ENCODE measurements at regions not wholly inside any gene's neighbourhood (a gene's known extent, or its start where the extent isn't known, plus 50 kb on each side); places are given as distances from the start of the nearest gene placed in this dataset.

DNA sequence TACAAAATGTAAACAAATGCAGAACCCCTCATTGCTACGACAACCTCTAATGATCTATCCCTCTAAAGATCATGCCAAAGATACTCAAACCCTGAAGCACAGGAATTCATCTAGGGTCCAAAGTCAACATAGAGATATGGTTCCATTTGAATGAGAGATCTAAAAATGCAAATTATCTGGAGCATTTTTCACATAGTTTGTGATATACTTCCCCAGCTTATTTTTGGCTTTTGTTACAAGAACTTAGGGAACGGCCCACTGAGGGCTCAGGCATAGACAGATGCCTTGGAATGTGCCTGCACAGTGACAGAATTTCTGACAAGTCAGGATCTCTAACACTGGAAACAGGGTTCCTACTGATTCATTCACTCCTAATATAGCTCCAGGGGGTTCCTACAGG, 258.9 kb upstream of the THBS1 start:
- POLR2A ChIA-PET: no interaction called here
- peaks cover 16% of the 10 kb centered on the region for H3K36me3 Mint-ChIP-seq
- CTCF ChIA-PET: no interaction called here
- ATAC-seq: no peak
- H3K4me1 Mint-ChIP-seq: no peaks in the 10 kb centered on the region
- H3K9me3 Mint-ChIP-seq: peaks cover 18% of the 10 kb centered on the region
- DNase-seq (ENCODE audit: low spot score): no peak
- H3K4me3 Mint-ChIP-seq: no peak overlapping the region
- no peak overlapping the region for H3K27ac Mint-ChIP-seq
- TF ChIP-seq ELF4 (CRISPR knock-in tag; IDR thresholded peaks at IDR 0.05; ENCODE audit: low read depth) (no peak), ZNF317 (CRISPR knock-in tag; IDR thresholded peaks at IDR 0.05; ENCODE audit: borderline replicate concordance, low read depth) (no peak), NR2C2 (CRISPR knock-in tag; IDR thresholded peaks at IDR 0.05) (no peak), GRHL2 (CRISPR knock-in tag; IDR thresholded peaks at IDR 0.05; ENCODE audit: insufficient replicate concordance, severe bottlenecking) (no peak), OVOL2 (CRISPR knock-in tag; IDR thresholded peaks at IDR 0.05; ENCODE audit: borderline replicate concordance) (no peak), FOXP1 (CRISPR knock-in tag; IDR thresholded peaks at IDR 0.05; ENCODE audit: borderline replicate concordance) (no peak), NFATC4 (CRISPR knock-in tag; IDR thresholded peaks at IDR 0.05) (no peak), JUN (CRISPR knock-in tag; IDR thresholded peaks at IDR 0.05) (no peak), FOXJ3 (CRISPR knock-in tag; IDR thresholded peaks at IDR 0.05; ENCODE audit: borderline replicate concordance) (no peak), HMGA2 (CRISPR knock-in tag; IDR thresholded peaks at IDR 0.05) (no peak), ZNF138 (CRISPR knock-in tag; conservative IDR thresholded peaks at IDR 0.05) (no peak), TEAD4 (CRISPR knock-in tag; IDR thresholded peaks at IDR 0.05) (no peak), ZNF263 (CRISPR knock-in tag; IDR thresholded peaks at IDR 0.05; ENCODE audit: low read depth) (no peak)
- TF ChIP-seq, protein P1, sequence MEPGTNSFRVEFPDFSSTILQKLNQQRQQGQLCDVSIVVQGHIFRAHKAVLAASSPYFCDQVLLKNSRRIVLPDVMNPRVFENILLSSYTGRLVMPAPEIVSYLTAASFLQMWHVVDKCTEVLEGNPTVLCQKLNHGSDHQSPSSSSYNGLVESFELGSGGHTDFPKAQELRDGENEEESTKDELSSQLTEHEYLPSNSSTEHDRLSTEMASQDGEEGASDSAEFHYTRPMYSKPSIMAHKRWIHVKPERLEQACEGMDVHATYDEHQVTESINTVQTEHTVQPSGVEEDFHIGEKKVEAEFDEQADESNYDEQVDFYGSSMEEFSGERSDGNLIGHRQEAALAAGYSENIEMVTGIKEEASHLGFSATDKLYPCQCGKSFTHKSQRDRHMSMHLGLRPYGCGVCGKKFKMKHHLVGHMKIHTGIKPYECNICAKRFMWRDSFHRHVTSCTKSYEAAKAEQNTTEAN (CRISPR knock-in tag; IDR thresholded peaks at IDR 0.05): no peak
- TF ChIP-seq, protein P2, sequence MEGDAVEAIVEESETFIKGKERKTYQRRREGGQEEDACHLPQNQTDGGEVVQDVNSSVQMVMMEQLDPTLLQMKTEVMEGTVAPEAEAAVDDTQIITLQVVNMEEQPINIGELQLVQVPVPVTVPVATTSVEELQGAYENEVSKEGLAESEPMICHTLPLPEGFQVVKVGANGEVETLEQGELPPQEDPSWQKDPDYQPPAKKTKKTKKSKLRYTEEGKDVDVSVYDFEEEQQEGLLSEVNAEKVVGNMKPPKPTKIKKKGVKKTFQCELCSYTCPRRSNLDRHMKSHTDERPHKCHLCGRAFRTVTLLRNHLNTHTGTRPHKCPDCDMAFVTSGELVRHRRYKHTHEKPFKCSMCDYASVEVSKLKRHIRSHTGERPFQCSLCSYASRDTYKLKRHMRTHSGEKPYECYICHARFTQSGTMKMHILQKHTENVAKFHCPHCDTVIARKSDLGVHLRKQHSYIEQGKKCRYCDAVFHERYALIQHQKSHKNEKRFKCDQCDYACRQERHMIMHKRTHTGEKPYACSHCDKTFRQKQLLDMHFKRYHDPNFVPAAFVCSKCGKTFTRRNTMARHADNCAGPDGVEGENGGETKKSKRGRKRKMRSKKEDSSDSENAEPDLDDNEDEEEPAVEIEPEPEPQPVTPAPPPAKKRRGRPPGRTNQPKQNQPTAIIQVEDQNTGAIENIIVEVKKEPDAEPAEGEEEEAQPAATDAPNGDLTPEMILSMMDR (IDR thresholded peaks at IDR 0.05): no peak
- TF ChIP-seq, protein P3, sequence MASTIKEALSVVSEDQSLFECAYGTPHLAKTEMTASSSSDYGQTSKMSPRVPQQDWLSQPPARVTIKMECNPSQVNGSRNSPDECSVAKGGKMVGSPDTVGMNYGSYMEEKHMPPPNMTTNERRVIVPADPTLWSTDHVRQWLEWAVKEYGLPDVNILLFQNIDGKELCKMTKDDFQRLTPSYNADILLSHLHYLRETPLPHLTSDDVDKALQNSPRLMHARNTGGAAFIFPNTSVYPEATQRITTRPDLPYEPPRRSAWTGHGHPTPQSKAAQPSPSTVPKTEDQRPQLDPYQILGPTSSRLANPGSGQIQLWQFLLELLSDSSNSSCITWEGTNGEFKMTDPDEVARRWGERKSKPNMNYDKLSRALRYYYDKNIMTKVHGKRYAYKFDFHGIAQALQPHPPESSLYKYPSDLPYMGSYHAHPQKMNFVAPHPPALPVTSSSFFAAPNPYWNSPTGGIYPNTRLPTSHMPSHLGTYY (CRISPR knock-in tag; IDR thresholded peaks at IDR 0.05): no peak
- TF ChIP-seq, protein P4, sequence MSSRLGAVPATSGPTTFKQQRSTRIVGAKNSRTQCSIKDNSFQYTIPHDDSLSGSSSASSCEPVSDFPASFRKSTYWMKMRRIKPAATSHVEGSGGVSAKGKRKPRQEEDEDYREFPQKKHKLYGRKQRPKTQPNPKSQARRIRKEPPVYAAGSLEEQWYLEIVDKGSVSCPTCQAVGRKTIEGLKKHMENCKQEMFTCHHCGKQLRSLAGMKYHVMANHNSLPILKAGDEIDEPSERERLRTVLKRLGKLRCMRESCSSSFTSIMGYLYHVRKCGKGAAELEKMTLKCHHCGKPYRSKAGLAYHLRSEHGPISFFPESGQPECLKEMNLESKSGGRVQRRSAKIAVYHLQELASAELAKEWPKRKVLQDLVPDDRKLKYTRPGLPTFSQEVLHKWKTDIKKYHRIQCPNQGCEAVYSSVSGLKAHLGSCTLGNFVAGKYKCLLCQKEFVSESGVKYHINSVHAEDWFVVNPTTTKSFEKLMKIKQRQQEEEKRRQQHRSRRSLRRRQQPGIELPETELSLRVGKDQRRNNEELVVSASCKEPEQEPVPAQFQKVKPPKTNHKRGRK (CRISPR knock-in tag; IDR thresholded peaks at IDR 0.05; ENCODE audit: borderline replicate concordance): no peak
- TF ChIP-seq, protein P5, sequence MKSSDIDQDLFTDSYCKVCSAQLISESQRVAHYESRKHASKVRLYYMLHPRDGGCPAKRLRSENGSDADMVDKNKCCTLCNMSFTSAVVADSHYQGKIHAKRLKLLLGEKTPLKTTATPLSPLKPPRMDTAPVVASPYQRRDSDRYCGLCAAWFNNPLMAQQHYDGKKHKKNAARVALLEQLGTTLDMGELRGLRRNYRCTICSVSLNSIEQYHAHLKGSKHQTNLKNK (CRISPR knock-in tag; IDR thresholded peaks at IDR 0.05): no peak
- TF ChIP-seq, protein P6, sequence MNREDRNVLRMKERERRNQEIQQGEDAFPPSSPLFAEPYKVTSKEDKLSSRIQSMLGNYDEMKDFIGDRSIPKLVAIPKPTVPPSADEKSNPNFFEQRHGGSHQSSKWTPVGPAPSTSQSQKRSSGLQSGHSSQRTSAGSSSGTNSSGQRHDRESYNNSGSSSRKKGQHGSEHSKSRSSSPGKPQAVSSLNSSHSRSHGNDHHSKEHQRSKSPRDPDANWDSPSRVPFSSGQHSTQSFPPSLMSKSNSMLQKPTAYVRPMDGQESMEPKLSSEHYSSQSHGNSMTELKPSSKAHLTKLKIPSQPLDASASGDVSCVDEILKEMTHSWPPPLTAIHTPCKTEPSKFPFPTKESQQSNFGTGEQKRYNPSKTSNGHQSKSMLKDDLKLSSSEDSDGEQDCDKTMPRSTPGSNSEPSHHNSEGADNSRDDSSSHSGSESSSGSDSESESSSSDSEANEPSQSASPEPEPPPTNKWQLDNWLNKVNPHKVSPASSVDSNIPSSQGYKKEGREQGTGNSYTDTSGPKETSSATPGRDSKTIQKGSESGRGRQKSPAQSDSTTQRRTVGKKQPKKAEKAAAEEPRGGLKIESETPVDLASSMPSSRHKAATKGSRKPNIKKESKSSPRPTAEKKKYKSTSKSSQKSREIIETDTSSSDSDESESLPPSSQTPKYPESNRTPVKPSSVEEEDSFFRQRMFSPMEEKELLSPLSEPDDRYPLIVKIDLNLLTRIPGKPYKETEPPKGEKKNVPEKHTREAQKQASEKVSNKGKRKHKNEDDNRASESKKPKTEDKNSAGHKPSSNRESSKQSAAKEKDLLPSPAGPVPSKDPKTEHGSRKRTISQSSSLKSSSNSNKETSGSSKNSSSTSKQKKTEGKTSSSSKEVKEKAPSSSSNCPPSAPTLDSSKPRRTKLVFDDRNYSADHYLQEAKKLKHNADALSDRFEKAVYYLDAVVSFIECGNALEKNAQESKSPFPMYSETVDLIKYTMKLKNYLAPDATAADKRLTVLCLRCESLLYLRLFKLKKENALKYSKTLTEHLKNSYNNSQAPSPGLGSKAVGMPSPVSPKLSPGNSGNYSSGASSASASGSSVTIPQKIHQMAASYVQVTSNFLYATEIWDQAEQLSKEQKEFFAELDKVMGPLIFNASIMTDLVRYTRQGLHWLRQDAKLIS (CRISPR knock-in tag; IDR thresholded peaks at IDR 0.05; ENCODE audit: borderline replicate concordance): no peak
- H3K27me3 Mint-ChIP-seq (ENCODE audit: low read depth): no peaks in the 10 kb centered on the region
